ENCODE measurements at regions not wholly inside any gene's neighbourhood (a gene's known extent, or its start where the extent isn't known, plus 50 kb on each side); places are given as distances from the start of the nearest gene placed in this dataset.
A peak's percentile ranks its signal among the peaks of the same experiment; 100 is the strongest.
"Not testable (repeated sequence)": the region's sequence is repeated elsewhere in the genome, so short reads cannot be mapped to it uniquely, and the experiment has no call there.

DNA sequence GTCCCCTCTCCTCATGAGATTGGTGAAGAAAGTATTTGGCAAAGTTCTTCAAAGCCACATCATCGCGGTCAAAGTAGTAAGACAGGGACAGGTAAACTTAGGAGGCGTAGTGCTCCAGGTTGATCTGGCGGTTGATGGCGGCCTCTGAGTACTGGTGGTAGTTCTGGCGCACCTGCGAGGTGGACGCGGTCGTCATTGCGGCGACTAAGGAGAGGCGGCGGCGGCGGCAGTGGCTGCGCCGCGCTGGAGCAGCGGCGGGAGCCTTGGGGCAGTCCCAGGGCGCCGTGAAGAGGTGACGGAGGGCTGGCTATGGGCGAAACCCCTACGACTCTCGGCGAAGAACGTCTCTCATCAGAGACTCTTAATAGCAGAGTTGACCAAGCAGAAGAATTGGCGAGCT is 107.2 kb upstream of the UBE2E3 start:
- Histone ChIP-seq H3K36me3 (ENCODE audit: control insufficient read depth, insufficient read depth, low read length) (no peaks in the 10 kb centered on the region), H3K27me3 (ENCODE audit: control insufficient read depth, insufficient read depth, low read length) (no peaks in the 10 kb centered on the region), H3K4me2 (ENCODE audit: low read length) (no peak overlapping the region), H2AFZ (peak overlapping the region; percentile 15), H3K9ac (no peak overlapping the region), H3K4me1 (no peaks in the 10 kb centered on the region), H3K9me3 (ENCODE audit: control insufficient read depth, low read length) (no peaks in the 10 kb centered on the region), H3K4me3 (ENCODE audit: low read depth, low read length) (no peak overlapping the region), H3K27ac (no peak overlapping the region), H3K79me2 (no peaks in the 10 kb centered on the region)
- TF ChIP-seq, protein P1, sequence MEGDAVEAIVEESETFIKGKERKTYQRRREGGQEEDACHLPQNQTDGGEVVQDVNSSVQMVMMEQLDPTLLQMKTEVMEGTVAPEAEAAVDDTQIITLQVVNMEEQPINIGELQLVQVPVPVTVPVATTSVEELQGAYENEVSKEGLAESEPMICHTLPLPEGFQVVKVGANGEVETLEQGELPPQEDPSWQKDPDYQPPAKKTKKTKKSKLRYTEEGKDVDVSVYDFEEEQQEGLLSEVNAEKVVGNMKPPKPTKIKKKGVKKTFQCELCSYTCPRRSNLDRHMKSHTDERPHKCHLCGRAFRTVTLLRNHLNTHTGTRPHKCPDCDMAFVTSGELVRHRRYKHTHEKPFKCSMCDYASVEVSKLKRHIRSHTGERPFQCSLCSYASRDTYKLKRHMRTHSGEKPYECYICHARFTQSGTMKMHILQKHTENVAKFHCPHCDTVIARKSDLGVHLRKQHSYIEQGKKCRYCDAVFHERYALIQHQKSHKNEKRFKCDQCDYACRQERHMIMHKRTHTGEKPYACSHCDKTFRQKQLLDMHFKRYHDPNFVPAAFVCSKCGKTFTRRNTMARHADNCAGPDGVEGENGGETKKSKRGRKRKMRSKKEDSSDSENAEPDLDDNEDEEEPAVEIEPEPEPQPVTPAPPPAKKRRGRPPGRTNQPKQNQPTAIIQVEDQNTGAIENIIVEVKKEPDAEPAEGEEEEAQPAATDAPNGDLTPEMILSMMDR (IDR thresholded peaks at IDR 0.05), result no peak

DNA sequence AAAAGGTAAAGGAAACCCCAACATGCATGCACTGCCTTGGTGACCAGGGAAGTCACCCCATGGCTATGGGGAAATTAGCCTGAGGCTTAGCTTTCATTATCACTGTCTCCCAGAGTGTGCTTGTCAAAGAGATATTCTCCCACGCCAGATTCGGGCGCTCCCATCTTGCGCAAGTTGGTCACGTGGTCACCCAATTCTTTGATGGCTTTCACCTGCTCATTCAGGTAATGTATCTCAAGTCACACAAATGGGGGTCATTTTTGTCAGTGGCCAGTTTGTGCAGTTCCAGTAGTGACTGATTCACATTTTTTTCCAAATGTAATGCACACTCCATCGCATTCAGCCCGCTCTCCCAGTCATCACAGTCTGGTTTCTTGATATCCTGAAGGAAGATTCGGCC is 107.6 kb upstream of the UBE2E3 start:
- H2AFZ ChIP-seq; H3K4me2 ChIP-seq (ENCODE audit: low read length); H3K9me3 ChIP-seq (ENCODE audit: control insufficient read depth, low read length); H3K4me3 ChIP-seq (ENCODE audit: low read depth, low read length); H3K27me3 ChIP-seq (ENCODE audit: control insufficient read depth, insufficient read depth, low read length); H3K9ac ChIP-seq; H3K27ac ChIP-seq; H3K79me2 ChIP-seq; H3K36me3 ChIP-seq (ENCODE audit: control insufficient read depth, insufficient read depth, low read length); H3K4me1 ChIP-seq: not testable (repeated sequence)

DNA sequence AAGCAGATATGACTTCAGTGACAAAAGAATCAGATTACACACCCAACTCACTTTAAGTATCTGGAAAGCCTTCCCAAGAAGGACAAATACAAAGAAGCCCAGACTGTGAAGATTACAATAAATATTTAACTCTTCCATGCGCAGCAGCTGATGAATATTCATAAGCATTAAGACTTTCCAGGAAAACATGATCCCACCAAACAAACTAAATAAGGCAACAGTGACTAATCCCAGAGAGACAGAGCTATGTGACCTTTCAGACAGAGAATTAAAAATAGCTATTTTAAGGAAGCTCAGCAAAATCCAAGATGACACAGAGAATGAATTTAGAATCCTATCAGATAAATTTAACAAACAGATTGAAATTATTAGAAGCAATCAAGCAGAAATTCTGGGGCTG is 108.2 kb upstream of the UBE2E3 start:
- no peak overlapping the region for H3K9ac ChIP-seq
- no peaks in the 10 kb centered on the region for H3K9me3 ChIP-seq (ENCODE audit: control insufficient read depth, low read length)
- H3K4me2 ChIP-seq (ENCODE audit: low read length), result no peak overlapping the region
- H3K27ac ChIP-seq, result no peak overlapping the region
- no peak overlapping the region for H3K4me3 ChIP-seq (ENCODE audit: low read depth, low read length)
- no peaks in the 10 kb centered on the region for H3K4me1 ChIP-seq
- no peak overlapping the region for H2AFZ ChIP-seq
- H3K36me3 ChIP-seq (ENCODE audit: control insufficient read depth, insufficient read depth, low read length), result no peaks in the 10 kb centered on the region
- no peaks in the 10 kb centered on the region for H3K79me2 ChIP-seq
- TF ChIP-seq, protein P1 (IDR thresholded peaks at IDR 0.05), result no peak
- H3K27me3 ChIP-seq (ENCODE audit: control insufficient read depth, insufficient read depth, low read length), result no peaks in the 10 kb centered on the region

DNA sequence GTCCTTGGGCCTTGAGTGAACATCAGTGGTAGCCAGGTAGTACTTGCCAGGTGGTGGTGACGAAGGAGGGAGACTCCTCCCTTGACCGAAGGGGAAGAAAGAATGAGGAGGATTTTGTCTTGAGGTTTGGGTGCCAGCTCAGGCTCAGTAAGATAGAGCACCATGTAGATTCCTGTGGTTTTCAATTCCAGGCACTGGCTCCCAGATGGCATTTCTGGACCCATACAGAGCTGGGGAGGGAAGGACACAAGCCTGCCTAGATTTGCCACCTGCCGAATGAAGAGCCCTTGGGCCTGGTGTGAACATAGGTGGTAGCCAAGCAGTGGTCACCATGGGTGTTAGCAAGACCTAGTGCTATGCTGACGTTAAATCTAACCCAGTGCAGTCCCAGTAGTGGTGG is 108.8 kb upstream of the UBE2E3 start:
- H3K27me3 ChIP-seq (ENCODE audit: control insufficient read depth, insufficient read depth, low read length), result no peaks in the 10 kb centered on the region
- H3K27ac ChIP-seq, result no peak overlapping the region
- no peaks in the 10 kb centered on the region for H3K9me3 ChIP-seq (ENCODE audit: control insufficient read depth, low read length)
- H3K79me2 ChIP-seq, result no peaks in the 10 kb centered on the region
- H3K4me3 ChIP-seq (ENCODE audit: low read depth, low read length), result no peak overlapping the region
- H2AFZ ChIP-seq, result no peak overlapping the region
- TF ChIP-seq, protein P1 (IDR thresholded peaks at IDR 0.05), result no peak
- H3K36me3 ChIP-seq (ENCODE audit: control insufficient read depth, insufficient read depth, low read length), result no peaks in the 10 kb centered on the region
- H3K4me2 ChIP-seq (ENCODE audit: low read length), result no peak overlapping the region
- H3K4me1 ChIP-seq, result no peaks in the 10 kb centered on the region
- H3K9ac ChIP-seq, result no peak overlapping the region

DNA sequence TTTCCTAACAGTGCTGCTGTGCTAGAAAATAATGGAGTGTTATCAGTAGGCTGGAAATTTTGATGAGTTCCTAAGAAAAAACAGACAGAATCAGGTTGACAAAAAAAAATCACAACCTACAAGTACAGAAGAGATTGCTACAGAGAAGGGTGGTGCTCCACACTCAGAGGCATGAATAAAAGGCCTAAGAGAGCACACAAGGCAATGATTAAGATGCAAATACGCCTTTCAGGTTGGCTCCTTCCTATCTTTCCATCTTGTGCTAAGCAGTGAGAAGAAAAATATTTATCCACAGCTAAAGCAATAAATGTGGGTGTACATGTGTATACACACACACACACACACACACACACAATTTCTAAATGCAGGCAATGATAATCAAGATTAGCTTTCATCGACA is 130.6 kb upstream of the UBE2E3 start:
- H3K27me3 ChIP-seq (ENCODE audit: control insufficient read depth, insufficient read depth, low read length), result no peaks in the 10 kb centered on the region
- no peak overlapping the region for H3K27ac ChIP-seq
- no peak overlapping the region for H2AFZ ChIP-seq
- no peaks in the 10 kb centered on the region for H3K79me2 ChIP-seq
- no peaks in the 10 kb centered on the region for H3K4me1 ChIP-seq
- H3K4me3 ChIP-seq (ENCODE audit: low read depth, low read length), result no peak overlapping the region
- H3K9ac ChIP-seq, result no peak overlapping the region
- H3K36me3 ChIP-seq (ENCODE audit: control insufficient read depth, insufficient read depth, low read length), result no peaks in the 10 kb centered on the region
- H3K4me2 ChIP-seq (ENCODE audit: low read length), result no peak overlapping the region
- H3K9me3 ChIP-seq (ENCODE audit: control insufficient read depth, low read length), result no peaks in the 10 kb centered on the region
- TF ChIP-seq, protein P1 (IDR thresholded peaks at IDR 0.05), result no peak

Measured in parathyroid adenoma (tissue), 2 donors.